ENCODE measurements at regions not wholly inside any gene's neighbourhood (a gene's known extent, or its start where the extent isn't known, plus 50 kb on each side); places are given as distances from the start of the nearest gene placed in this dataset.
A peak's percentile ranks its signal among the peaks of the same experiment; 100 is the strongest.

- H3K36me3 ChIP-seq (ENCODE audit: control insufficient read depth in 1 of 2, insufficient read depth in 2 of 2, low read length in 1 of 2): no peaks in the 10 kb centered on the region
- no peak overlapping the region for H3K4me3 ChIP-seq (ENCODE audit: low read length in 2 of 2)
- 90 to 92% methylated on average over 19 of the region's 19 CpGs for WGBS, 2 donors
- no peaks in the 10 kb centered on the region for H3K27me3 ChIP-seq (ENCODE audit: control insufficient read depth in 1 of 2, insufficient read depth in 2 of 2, low read length in 1 of 2)
- DNase-seq (no peak), ATAC-seq (ENCODE audit: low FRiP score) (no peak)
- H3K4me1 ChIP-seq (ENCODE audit: control insufficient read depth in 1 of 2, insufficient read depth in 2 of 2, low read length in 2 of 2): no peaks in the 10 kb centered on the region
- intact Hi-C loops (cut with DNase I): no loop called here
- no peaks in the 10 kb centered on the region for H3K9me3 ChIP-seq (ENCODE audit: control insufficient read depth, low read length)
- no peak overlapping the region for H3K27ac ChIP-seq (ENCODE audit: low read depth in 1 of 2, low read length in 2 of 2)
Measured at GRCh38 chr11:134665571-134666270, 253.7 kb upstream of the B3GAT1 start.

DNA sequence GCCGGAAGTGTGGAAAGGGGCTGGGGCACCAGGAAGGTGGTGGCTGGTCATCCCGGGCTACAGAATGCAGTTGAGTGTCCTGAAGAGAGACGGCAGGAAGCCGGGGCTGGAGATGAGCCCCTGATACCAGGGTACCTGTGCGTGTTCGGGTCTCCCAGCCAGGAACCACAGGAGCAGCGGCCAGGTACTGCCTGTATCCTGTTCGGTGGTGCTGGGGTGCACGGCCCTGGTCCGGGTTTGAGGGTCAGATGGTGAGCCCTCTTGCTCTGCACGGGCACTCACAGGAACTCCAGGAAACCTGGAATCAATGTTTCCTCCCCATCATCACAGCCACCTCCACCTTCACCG lies 253.1 kb upstream of the B3GAT1 start:
- Histone ChIP-seq H3K27me3 (ENCODE audit: control insufficient read depth in 1 of 2, insufficient read depth in 2 of 2, low read length in 1 of 2) (no peaks in the 10 kb centered on the region), H3K36me3 (ENCODE audit: control insufficient read depth in 1 of 2, insufficient read depth in 2 of 2, low read length in 1 of 2) (no peaks in the 10 kb centered on the region), H3K4me3 (ENCODE audit: low read length in 2 of 2) (no peak overlapping the region), H3K4me1 (ENCODE audit: control insufficient read depth in 1 of 2, insufficient read depth in 2 of 2, low read length in 2 of 2) (no peaks in the 10 kb centered on the region), H3K27ac (ENCODE audit: low read depth in 1 of 2, low read length in 2 of 2) (no peak overlapping the region), H3K9me3 (ENCODE audit: control insufficient read depth, low read length) (no peaks in the 10 kb centered on the region)
- no peak for ATAC-seq (ENCODE audit: low FRiP score)
- DNase-seq: peak in 1 of 2 donors; percentile 68
- 86 to 90% methylated on average over 12 of the region's 12 CpGs for WGBS, 2 donors
- intact Hi-C loops (cut with DNase I): no loop called here

- H3K9me3 ChIP-seq (ENCODE audit: control insufficient read depth, low read length): no peaks in the 10 kb centered on the region
- 75 to 78% methylated on average over 25 of the region's 25 CpGs for WGBS, 2 donors
- H3K4me1 ChIP-seq (ENCODE audit: control insufficient read depth in 1 of 2, insufficient read depth in 2 of 2, low read length in 2 of 2): no peaks in the 10 kb centered on the region
- H3K4me3 ChIP-seq (ENCODE audit: low read length in 2 of 2): no peak overlapping the region
- no peak for ATAC-seq (ENCODE audit: low FRiP score)
- H3K36me3 ChIP-seq (ENCODE audit: control insufficient read depth in 1 of 2, insufficient read depth in 2 of 2, low read length in 1 of 2): no peaks in the 10 kb centered on the region
- peak in 1 of 2 donors; percentile 64 for DNase-seq
- H3K27me3 ChIP-seq (ENCODE audit: control insufficient read depth in 1 of 2, insufficient read depth in 2 of 2, low read length in 1 of 2): no peaks in the 10 kb centered on the region
- intact Hi-C loops (cut with DNase I): no loop called here
- no peak overlapping the region for H3K27ac ChIP-seq (ENCODE audit: low read depth in 1 of 2, low read length in 2 of 2)
Measured at GRCh38 chr11:134664447-134665187, 252.6 kb upstream of the B3GAT1 start.

GRCh38 chr11:134663506-134664313 lies 251.7 kb upstream of the B3GAT1 start:
- WGBS, 2 donors: 85 to 91% methylated on average over 11 of the region's 11 CpGs
- H3K27ac ChIP-seq (ENCODE audit: low read depth in 1 of 2, low read length in 2 of 2): no peak overlapping the region
- DNase-seq: no peak
- H3K9me3 ChIP-seq (ENCODE audit: control insufficient read depth, low read length): no peaks in the 10 kb centered on the region
- H3K36me3 ChIP-seq (ENCODE audit: control insufficient read depth in 1 of 2, insufficient read depth in 2 of 2, low read length in 1 of 2): no peaks in the 10 kb centered on the region
- ATAC-seq (ENCODE audit: low FRiP score): no peak
- H3K4me3 ChIP-seq (ENCODE audit: low read length in 2 of 2): no peak overlapping the region
- intact Hi-C loops (cut with DNase I): no loop called here
- no peaks in the 10 kb centered on the region for H3K4me1 ChIP-seq (ENCODE audit: control insufficient read depth in 1 of 2, insufficient read depth in 2 of 2, low read length in 2 of 2)
- no peaks in the 10 kb centered on the region for H3K27me3 ChIP-seq (ENCODE audit: control insufficient read depth in 1 of 2, insufficient read depth in 2 of 2, low read length in 1 of 2)

GRCh38 chr11:134662629-134663360 lies 250.8 kb upstream of the B3GAT1 start:
- ATAC-seq (ENCODE audit: low FRiP score): peak; percentile 55
- H3K36me3 ChIP-seq (ENCODE audit: control insufficient read depth in 1 of 2, insufficient read depth in 2 of 2, low read length in 1 of 2): no peaks in the 10 kb centered on the region
- no peaks in the 10 kb centered on the region for H3K9me3 ChIP-seq (ENCODE audit: control insufficient read depth, low read length)

DNA sequence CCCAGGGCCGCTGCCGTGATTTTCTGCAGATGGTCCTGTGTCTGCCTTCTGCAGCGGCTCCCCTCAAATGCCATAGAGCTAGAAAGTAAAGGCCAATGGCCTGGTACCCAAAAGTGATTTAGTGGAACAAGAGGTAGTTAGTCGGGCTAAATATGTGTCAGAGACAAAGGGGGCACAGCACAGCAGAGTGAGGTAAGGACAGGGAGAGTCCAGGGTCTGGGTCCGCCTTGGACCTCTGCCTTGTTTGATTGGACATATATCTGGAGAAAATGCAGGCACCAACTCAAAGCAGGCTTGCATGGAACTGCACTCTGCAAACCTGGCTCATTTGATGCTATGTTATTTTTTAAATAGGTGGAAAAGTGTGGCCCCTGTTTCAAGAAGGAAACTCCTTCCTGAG lies 249.6 kb upstream of the B3GAT1 start:
- DNase-seq: no peak
- 88 to 91% methylated on average over 5 of the region's 5 CpGs for WGBS, 2 donors

More at GRCh38 chr11:134662629-134663360, 250.8 kb upstream of the B3GAT1 start:
- no peak for DNase-seq
- Histone ChIP-seq H3K27ac (ENCODE audit: low read depth in 1 of 2, low read length in 2 of 2) (no peak overlapping the region), H3K27me3 (ENCODE audit: control insufficient read depth in 1 of 2, insufficient read depth in 2 of 2, low read length in 1 of 2) (no peaks in the 10 kb centered on the region), H3K4me3 (ENCODE audit: low read length in 2 of 2) (no peak overlapping the region), H3K4me1 (ENCODE audit: control insufficient read depth in 1 of 2, insufficient read depth in 2 of 2, low read length in 2 of 2) (no peaks in the 10 kb centered on the region)
- intact Hi-C loops (cut with DNase I): no loop called here
- WGBS, 2 donors: 74 to 84% methylated on average over 5 of the region's 5 CpGs

DNA sequence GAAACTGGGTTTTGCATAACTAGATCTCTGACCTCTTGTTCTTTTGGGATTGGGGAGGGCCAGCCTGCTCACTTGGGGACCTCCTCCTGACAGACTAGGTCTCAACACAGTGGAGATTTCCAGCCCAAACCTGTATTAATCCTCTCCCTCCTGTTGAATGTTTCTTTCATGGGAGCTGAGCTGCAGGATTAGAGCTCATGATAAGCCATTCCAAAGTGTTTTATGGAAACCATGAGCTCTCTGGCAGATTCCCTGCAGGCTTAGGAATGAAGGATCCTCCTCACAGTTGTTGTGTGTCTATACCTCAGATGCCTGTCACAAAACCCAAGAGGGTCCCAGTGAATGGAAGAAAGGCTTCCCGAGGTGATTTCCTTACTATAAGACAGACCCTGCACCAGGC lies 248.4 kb upstream of the B3GAT1 start:
- intact Hi-C loops (cut with DNase I): no loop called here
- Histone ChIP-seq H3K9me3 (ENCODE audit: control insufficient read depth, low read length) (no peaks in the 10 kb centered on the region), H3K4me3 (ENCODE audit: low read length in 2 of 2) (no peak overlapping the region), H3K36me3 (ENCODE audit: control insufficient read depth in 1 of 2, insufficient read depth in 2 of 2, low read length in 1 of 2) (no peaks in the 10 kb centered on the region), H3K27me3 (ENCODE audit: control insufficient read depth in 1 of 2, insufficient read depth in 2 of 2, low read length in 1 of 2) (no peaks in the 10 kb centered on the region), H3K27ac (ENCODE audit: low read depth in 1 of 2, low read length in 2 of 2) (no peak overlapping the region), H3K4me1 (ENCODE audit: control insufficient read depth in 1 of 2, insufficient read depth in 2 of 2, low read length in 2 of 2) (no peaks in the 10 kb centered on the region)
- ATAC-seq (ENCODE audit: low FRiP score): no peak
- no peak for DNase-seq
- WGBS, 2 donors: 82 to 90% methylated on average over 1 of the region's 1 CpG

More for the DNA sequence above, 249.6 kb upstream of the B3GAT1 start:
- H3K9me3 ChIP-seq (ENCODE audit: control insufficient read depth, low read length): no peaks in the 10 kb centered on the region
- no peaks in the 10 kb centered on the region for H3K4me1 ChIP-seq (ENCODE audit: control insufficient read depth in 1 of 2, insufficient read depth in 2 of 2, low read length in 2 of 2)
- H3K36me3 ChIP-seq (ENCODE audit: control insufficient read depth in 1 of 2, insufficient read depth in 2 of 2, low read length in 1 of 2): no peaks in the 10 kb centered on the region
- H3K4me3 ChIP-seq (ENCODE audit: low read length in 2 of 2): no peak overlapping the region
- H3K27me3 ChIP-seq (ENCODE audit: control insufficient read depth in 1 of 2, insufficient read depth in 2 of 2, low read length in 1 of 2): no peaks in the 10 kb centered on the region
- no peak for ATAC-seq (ENCODE audit: low FRiP score)
- no peak overlapping the region for H3K27ac ChIP-seq (ENCODE audit: low read depth in 1 of 2, low read length in 2 of 2)
- intact Hi-C loops (cut with DNase I): no loop called here

GRCh38 chr11:134659882-134660281 lies 247.8 kb upstream of the B3GAT1 start:
- Histone ChIP-seq H3K27ac (ENCODE audit: low read depth in 1 of 2, low read length in 2 of 2) (no peak overlapping the region), H3K4me1 (ENCODE audit: control insufficient read depth in 1 of 2, insufficient read depth in 2 of 2, low read length in 2 of 2) (no peaks in the 10 kb centered on the region), H3K4me3 (ENCODE audit: low read length in 2 of 2) (no peak overlapping the region), H3K36me3 (ENCODE audit: control insufficient read depth in 1 of 2, insufficient read depth in 2 of 2, low read length in 1 of 2) (no peaks in the 10 kb centered on the region), H3K27me3 (ENCODE audit: control insufficient read depth in 1 of 2, insufficient read depth in 2 of 2, low read length in 1 of 2) (no peaks in the 10 kb centered on the region), H3K9me3 (ENCODE audit: control insufficient read depth, low read length) (no peaks in the 10 kb centered on the region)
- DNase-seq (no peak), ATAC-seq (ENCODE audit: low FRiP score) (no peak)
- intact Hi-C loops (cut with DNase I): no loop called here
- WGBS, 2 donors: 92 to 93% methylated on average over 8 of the region's 8 CpGs

Measured in aorta (tissue), 5 donors.